H1 (cell line): ENCODE measurements at regions not wholly inside any gene's neighbourhood (a gene's known extent, or its start where the extent isn't known, plus 50 kb on each side); places are given as distances from the start of the nearest gene placed in this dataset.

Experiments
- BACH1 ChIP-seq: IDR thresholded peaks from 2 replicates; pipeline ENCODE4 v1.6.1; 2012; ENCODE audit warnings: low read length, improper control_type of control experiment
- NANOG ChIP-seq: IDR thresholded peaks from 2 replicates; pipeline ENCODE4 v1.6.1; 2011; ENCODE audit warnings: low read length, low read depth, mild to moderate bottlenecking, inconsistent platforms; ENCODE audit not compliant: insufficient read depth, poor library complexity, severe bottlenecking
- NRF1 ChIP-seq: IDR thresholded peaks from 2 replicates; pipeline ENCODE4 v1.6.1; 2011; ENCODE audit warnings: mild to moderate bottlenecking, low read depth, low read length, improper control_type of control experiment
- TCF12 ChIP-seq: IDR thresholded peaks from 2 replicates; pipeline ENCODE4 v1.6.1; 2011; ENCODE audit warnings: low read depth, mild to moderate bottlenecking, low read length

DNA sequence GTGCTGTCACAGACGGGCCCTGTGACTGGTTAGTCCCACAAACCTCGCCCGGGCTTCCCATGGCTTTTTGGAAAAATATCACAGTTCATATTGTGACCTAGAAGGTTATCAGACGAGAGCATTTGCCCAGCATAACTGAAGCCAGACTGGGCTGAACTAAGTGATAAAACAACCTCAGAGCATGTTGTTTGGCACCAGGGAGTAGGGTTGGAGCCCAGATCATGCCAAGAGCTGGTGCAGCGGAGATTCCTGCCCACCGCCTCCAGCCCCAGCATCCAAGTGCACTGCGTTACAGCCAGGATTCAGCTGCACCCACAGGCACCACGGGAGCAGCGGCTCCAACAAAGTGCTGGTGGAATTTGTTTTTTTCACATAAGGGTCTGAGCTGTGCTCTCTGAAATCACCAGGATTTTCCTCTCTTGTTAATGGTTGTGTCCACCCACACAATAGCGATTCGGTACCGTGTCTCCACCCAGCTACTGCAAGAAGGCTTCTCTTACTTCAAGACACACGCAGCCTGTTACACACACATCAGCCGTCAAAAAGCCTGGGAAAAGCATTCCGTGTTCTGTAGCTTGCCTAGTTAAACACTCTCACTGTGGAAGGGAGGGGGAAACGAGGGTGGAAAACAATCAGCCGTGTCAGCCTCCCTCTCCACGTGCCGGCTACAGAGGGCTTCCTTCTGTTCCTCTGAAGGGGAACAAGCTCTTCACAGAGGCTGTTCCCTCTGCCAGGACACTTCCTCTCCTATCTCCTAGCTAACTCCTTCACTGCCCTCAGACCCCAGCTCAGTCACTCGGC lies 273.8 kb downstream of the C16orf95 start (continued):
- TF ChIP-seq NANOG (no peak), NRF1 (no peak), TCF12 (no peak), BACH1 (no peak)
